HG02981 (cell line): ENCODE measurements at regions not wholly inside any gene's neighbourhood (a gene's known extent, or its start where the extent isn't known, plus 50 kb on each side); places are given as distances from the start of the nearest gene placed in this dataset.
"Not testable (repeated sequence)": the region's sequence is repeated elsewhere in the genome, so short reads cannot be mapped to it uniquely, and the experiment has no call there.

Experiments
- ATAC-seq: cut with Tn5 transposase; IDR thresholded peaks from one replicate; pipeline ENCODE4 v1.9.1; 2021; ENCODE audit warnings: mild to moderate bottlenecking, moderate library complexity; ENCODE audit not compliant: unreplicated experiment

GRCh38 chr7:73244782-73245311 lies 63.8 kb downstream of the NSUN5 start:
- not testable (repeated sequence) for ATAC-seq

- peak; percentile 89 for ATAC-seq
These were observed 73.5 kb downstream of the NSUN5 start for GRCh38 chr7:73234994-73235717.

- ATAC-seq, result not testable (repeated sequence)
These were observed 82.9 kb downstream of the NSUN5 start for GRCh38 chr7:73225745-73226144.

- not testable (repeated sequence) for ATAC-seq
These were observed 86.9 kb downstream of the NSUN5 start for GRCh38 chr7:73221724-73222123.

- ATAC-seq, result peak; percentile 45
These were observed 87.8 kb downstream of the NSUN5 start for GRCh38 chr7:73220766-73221370.

GRCh38 chr7:73220357-73220756 lies 88.3 kb downstream of the NSUN5 start:
- ATAC-seq, result peak; percentile 72

- not testable (repeated sequence) for ATAC-seq
These were observed 89.8 kb downstream of the NSUN5 start for GRCh38 chr7:73218802-73219201.

- ATAC-seq, result not testable (repeated sequence)
These were observed 92.5 kb downstream of the NSUN5 start for GRCh38 chr7:73216046-73216675.

- not testable (repeated sequence) for ATAC-seq
These were observed 93.4 kb downstream of the NSUN5 start for GRCh38 chr7:73215232-73215631.

- ATAC-seq, result not testable (repeated sequence)
These were observed 94.2 kb downstream of the NSUN5 start for GRCh38 chr7:73214471-73214870.

- not testable (repeated sequence) for ATAC-seq
These were observed 95.5 kb downstream of the NSUN5 start for GRCh38 chr7:73213076-73213475.

- ATAC-seq, result not testable (repeated sequence)
These were observed 103.0 kb downstream of the NSUN5 start for GRCh38 chr7:73205594-73205993.

GRCh38 chr7:73204898-73205297 lies 103.7 kb downstream of the NSUN5 start:
- ATAC-seq, result not testable (repeated sequence)

GRCh38 chr7:73203312-73203711 lies 105.3 kb downstream of the NSUN5 start:
- not testable (repeated sequence) for ATAC-seq

- not testable (repeated sequence) for ATAC-seq
These were observed 107.4 kb downstream of the NSUN5 start for GRCh38 chr7:73201264-73201663.

GRCh38 chr7:73200518-73201099 lies 108.0 kb downstream of the NSUN5 start:
- ATAC-seq, result not testable (repeated sequence)

GRCh38 chr7:73193991-73194390 lies 108.2 kb upstream of the SPDYE9 start:
- not testable (repeated sequence) for ATAC-seq

- ATAC-seq, result not testable (repeated sequence)
These were observed 104.8 kb upstream of the SPDYE9 start for GRCh38 chr7:73190483-73191155.

- not testable (repeated sequence) for ATAC-seq
These were observed 102.4 kb upstream of the SPDYE9 start for GRCh38 chr7:73188287-73188686.

- not testable (repeated sequence) for ATAC-seq
These were observed 100.9 kb upstream of the SPDYE9 start for GRCh38 chr7:73186589-73187309.
